ENCODE measurements at regions not wholly inside any gene's neighbourhood (a gene's known extent, or its start where the extent isn't known, plus 50 kb on each side); places are given as distances from the start of the nearest gene placed in this dataset.

GRCh38 chr5:155738616-155739015, 588.3 kb upstream of the SGCD start:
- no peak for DNase-seq (ENCODE audit: low read depth in 3 of 3, low spot score in 2 of 3)

GRCh38 chr5:155746367-155747038, 580.5 kb upstream of the SGCD start:
- no peak for DNase-seq (ENCODE audit: low read depth in 3 of 3, low spot score in 2 of 3)

- no peak for DNase-seq (ENCODE audit: low read depth in 3 of 3, low spot score in 2 of 3)
Measured at GRCh38 chr5:155750101-155750500, 576.9 kb upstream of the SGCD start.

DNA sequence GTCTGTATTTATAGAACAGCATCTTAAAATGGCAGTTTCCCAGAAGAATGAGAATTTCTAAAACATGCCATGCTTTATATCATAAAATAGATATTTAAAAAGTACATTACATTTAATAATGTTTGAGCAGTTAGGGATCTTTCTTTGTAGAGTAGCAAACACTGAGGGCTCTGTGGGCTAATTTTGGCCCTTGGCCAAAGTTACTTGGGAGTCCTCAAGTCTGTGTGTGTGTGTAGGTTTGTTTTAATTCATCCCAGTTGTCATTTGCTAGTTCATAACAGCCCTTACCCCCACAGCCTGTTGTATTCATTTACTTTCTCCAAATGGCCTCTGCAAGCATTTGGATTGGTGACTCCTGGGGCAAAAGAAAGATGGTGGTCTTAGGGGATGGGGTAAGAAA, 576.4 kb upstream of the SGCD start:
- DNase-seq (ENCODE audit: low read depth in 3 of 3, low spot score in 2 of 3), result no peak

DNA sequence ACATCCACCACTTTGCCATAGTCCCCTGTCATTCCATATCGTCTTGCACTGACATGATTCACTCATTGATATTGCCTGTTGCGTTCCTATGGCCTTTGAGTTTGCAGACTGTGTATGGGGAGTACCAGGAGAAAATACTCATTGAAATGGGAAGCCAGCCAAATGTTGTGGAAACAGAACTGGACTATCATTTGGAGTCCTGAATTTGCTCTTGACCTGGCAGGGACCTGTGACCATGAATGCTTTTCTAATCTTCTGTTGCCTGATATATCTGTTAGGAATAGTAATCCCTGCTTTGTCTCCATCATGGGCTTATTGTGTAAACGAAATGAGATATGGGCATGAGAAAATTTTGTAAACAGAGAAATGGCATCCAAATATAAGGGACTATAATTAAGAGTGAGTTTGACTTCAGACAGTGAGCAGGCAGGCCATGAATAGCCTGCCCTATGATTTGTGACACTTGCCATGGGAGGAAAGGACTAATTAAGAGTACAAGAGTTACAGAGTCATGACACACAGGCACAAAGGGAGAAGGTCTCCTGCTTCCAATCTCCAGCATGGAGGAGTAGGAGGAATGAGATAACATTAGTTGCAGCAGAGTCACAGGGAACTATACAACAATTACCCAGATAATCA, 572.9 kb upstream of the SGCD start:
- no peak for DNase-seq (ENCODE audit: low read depth in 3 of 3, low spot score in 2 of 3)

DNA sequence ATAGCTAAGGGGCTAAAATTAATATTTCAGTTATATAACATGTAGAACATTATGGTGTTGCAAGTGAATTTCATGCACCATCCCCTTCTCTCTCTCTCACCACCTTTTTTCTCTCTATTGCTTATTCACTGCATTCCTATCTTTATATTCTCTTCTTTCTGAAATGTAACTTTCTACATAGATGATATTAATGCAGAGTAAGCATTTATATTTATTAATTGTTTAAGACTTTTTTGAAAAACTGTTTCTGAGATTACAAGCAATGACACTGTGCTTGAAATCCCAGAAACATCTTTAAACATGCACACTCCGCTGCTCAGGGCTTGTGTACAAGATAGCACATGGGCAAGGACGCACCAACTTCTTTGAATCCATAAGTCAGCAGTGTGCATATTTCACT, 567.7 kb upstream of the SGCD start:
- no peak for DNase-seq (ENCODE audit: low read depth in 3 of 3, low spot score in 2 of 3)

DNA sequence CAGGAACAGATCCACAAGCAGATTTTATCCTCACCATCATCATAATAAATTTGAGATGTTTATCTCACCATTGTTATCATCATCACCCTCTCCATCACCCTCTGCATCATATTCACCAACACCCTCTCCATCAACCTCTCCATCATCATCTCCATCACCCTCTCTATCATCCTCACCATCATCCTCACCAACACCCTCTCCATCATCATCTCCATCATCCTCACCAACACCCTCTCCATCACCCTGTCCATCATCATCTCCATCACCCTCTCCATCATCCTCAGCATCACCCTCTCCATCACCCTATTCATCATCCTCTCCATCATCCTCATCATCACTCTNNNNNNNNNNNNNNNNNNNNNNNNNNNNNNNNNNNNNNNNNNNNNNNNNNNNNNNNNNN, 567.0 kb upstream of the SGCD start:
- no peak for DNase-seq (ENCODE audit: low read depth in 3 of 3, low spot score in 2 of 3)

GRCh38 chr5:155761502-155761901, 565.5 kb upstream of the SGCD start:
- DNase-seq (ENCODE audit: low read depth in 3 of 3, low spot score in 2 of 3), result no peak

- DNase-seq (ENCODE audit: low read depth in 3 of 3, low spot score in 2 of 3), result no peak
Measured at GRCh38 chr5:155765715-155766114, 561.2 kb upstream of the SGCD start.

DNA sequence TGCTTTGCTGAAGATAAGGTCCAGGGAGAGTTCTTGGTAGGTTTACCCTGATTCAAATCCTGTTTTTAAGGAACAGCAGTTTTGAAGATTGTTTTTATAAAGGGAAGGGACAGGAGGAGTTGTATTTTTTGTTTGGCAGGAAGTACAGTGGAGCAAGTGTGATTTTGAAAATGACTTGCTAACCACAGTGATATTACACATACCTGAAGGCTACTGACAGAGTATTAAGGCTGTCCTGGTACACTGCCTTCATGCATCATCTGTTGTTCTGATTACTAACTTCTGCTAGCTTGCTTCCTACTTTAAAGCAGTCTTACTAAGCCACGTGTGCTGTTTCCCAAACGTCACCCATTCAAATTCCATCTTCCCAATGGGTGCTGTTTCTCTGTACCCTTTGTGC, 559.5 kb upstream of the SGCD start:
- no peak for DNase-seq (ENCODE audit: low read depth in 3 of 3, low spot score in 2 of 3)

- DNase-seq (ENCODE audit: low read depth in 3 of 3, low spot score in 2 of 3), result no peak
Measured at GRCh38 chr5:155768332-155768731, 558.6 kb upstream of the SGCD start.

GRCh38 chr5:155772009-155772662, 554.8 kb upstream of the SGCD start:
- DNase-seq (ENCODE audit: low read depth in 3 of 3, low spot score in 2 of 3), result no peak

DNA sequence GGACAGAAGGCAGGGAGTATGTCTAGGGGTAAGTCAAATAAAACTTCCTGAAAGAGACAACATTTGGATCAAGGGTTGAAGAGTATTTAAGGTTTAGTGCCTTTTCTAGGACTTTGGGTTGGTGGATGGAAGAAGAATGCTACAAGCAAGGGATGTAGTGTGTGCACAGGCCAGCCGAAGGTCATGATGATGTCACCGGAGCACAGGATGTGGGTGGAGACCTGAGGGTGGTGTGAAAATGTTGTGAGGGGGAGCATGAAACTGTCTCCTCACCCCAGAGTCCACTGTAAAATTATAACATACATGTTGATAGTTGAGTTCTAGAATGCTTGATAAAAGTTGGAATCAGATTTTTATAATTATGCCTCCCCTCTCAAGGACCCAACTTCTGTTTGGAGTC, 553.3 kb upstream of the SGCD start:
- DNase-seq (ENCODE audit: low read depth in 3 of 3, low spot score in 2 of 3), result no peak

- DNase-seq (ENCODE audit: low read depth in 3 of 3, low spot score in 2 of 3), result no peak
Measured at GRCh38 chr5:155780260-155780659, 546.7 kb upstream of the SGCD start.

- DNase-seq (ENCODE audit: low read depth in 3 of 3, low spot score in 2 of 3), result no peak
Measured at GRCh38 chr5:155783246-155783645, 543.7 kb upstream of the SGCD start.

- DNase-seq (ENCODE audit: low read depth in 3 of 3, low spot score in 2 of 3), result no peak
Measured at GRCh38 chr5:155783791-155784190, 543.2 kb upstream of the SGCD start.

GRCh38 chr5:155786108-155786507, 540.9 kb upstream of the SGCD start:
- DNase-seq (ENCODE audit: low read depth in 3 of 3, low spot score in 2 of 3), result no peak

DNA sequence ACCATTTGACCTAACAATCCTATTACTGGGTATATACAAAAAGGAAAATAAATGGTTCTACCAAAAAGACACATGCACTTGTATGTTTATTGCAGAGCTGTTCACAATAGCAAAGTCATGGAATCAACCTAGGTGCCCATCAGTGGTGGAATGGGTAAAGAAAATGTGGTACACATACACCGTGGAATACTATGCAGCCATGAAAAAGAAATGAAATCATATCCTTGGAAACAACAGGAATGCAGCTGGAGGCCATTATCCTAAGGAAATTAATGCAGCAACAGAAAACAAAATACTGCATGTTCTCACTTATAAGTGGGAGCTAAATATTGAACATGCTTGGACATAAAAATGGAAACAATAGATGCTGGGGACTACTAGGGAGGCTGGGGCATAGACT, 534.1 kb upstream of the SGCD start:
- no peak for DNase-seq (ENCODE audit: low read depth in 3 of 3, low spot score in 2 of 3)

GRCh38 chr5:155794795-155795194, 532.2 kb upstream of the SGCD start:
- no peak for DNase-seq (ENCODE audit: low read depth in 3 of 3, low spot score in 2 of 3)

GRCh38 chr5:155799308-155799707, 527.7 kb upstream of the SGCD start:
- DNase-seq (ENCODE audit: low read depth in 3 of 3, low spot score in 2 of 3), result no peak

DNA sequence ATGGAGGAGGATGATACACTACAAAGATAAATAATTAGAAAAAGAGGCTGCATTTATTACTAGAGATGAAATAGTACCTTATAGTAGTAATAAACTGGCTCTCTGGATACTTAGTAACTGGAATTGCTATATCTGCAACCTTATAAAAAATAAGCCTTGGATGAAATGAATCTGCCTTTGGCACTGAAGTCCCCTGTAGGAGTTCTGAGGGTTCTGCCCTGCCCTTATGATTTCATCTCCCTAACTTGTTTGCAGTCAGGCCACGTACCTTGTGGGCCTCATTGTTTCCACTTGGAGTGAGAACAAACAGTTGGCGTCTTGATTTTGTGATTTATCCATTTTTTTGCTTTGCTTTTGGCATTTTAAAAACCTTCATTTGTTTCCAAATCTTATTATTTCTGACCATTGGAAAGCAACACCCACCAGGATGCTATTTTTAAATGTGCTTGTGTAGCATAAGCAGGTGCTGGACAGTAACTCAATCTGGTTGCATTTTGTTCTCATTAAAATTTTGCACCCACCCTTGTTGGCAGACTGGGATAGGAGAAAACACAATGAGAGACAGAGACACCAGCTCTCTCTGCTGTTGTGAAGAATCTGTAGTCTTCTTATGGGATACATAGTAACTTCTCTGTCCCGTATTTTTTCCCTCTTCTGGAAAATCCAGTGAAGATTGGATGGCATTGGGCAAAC, 518.9 kb upstream of the SGCD start:
- no peak for DNase-seq (ENCODE audit: low read depth in 3 of 3, low spot score in 2 of 3)

GRCh38 chr5:155815248-155815647, 511.7 kb upstream of the SGCD start:
- no peak for DNase-seq (ENCODE audit: low read depth in 3 of 3, low spot score in 2 of 3)

Data from right renal cortex interstitium (tissue), 3 donors.